GM12878 (cell line): ENCODE measurements at regions not wholly inside any gene's neighbourhood (a gene's known extent, or its start where the extent isn't known, plus 50 kb on each side); places are given as distances from the start of the nearest gene placed in this dataset.

Source experiments
- EP300 ChIP-seq, 2 experiments: fragments of 150-350 bp in 1 of 2; IDR thresholded peaks; 2 replicates each; pipeline ENCODE4 v1.6.1; 2011 to 2012; ENCODE audit warnings: low read depth in 2 of 2, low read length in 2 of 2, borderline replicate concordance in 1 of 2, improper control_type of control experiment in 1 of 2, inconsistent platforms in 1 of 2; ENCODE audit not compliant: control insufficient read depth in 1 of 2
- JUND ChIP-seq: IDR thresholded peaks from 2 replicates; pipeline ENCODE4 v1.6.1; 2012; ENCODE audit warnings: low read depth, mild to moderate bottlenecking, low read length, improper control_type of control experiment, moderate library complexity
- KLF5 ChIP-seq: fragments of 450-650 bp; IDR thresholded peaks from 2 replicates; pipeline ENCODE4 v1.6.1; 2014; ENCODE audit warnings: mild to moderate bottlenecking; ENCODE audit not compliant: partially characterized antibody
- POLR2A ChIP-seq: IDR thresholded peaks from 2 replicates; pipeline ENCODE4 v1.6.1; 2011; ENCODE audit warnings: low read depth, mild to moderate bottlenecking, low read length
- POU2F2 ChIP-seq: IDR thresholded peaks from 3 replicates; pipeline ENCODE4 v1.6.1; 2011; ENCODE audit warnings: low read depth, mild to moderate bottlenecking, low read length, borderline replicate concordance
- SMC3 ChIP-seq: IDR thresholded peaks from 2 replicates; pipeline ENCODE4 v1.6.1; 2011; ENCODE audit warnings: low read length, improper control_type of control experiment, borderline replicate concordance
- STAT3 ChIP-seq: IDR thresholded peaks from 2 replicates; pipeline ENCODE4 v1.6.1; 2011; ENCODE audit warnings: low read depth, low read length, improper control_type of control experiment
- TARDBP ChIP-seq: IDR thresholded peaks from 2 replicates; pipeline ENCODE4 v1.6.1; 2016; ENCODE audit warnings: borderline replicate concordance
- YY1 ChIP-seq: IDR thresholded peaks from 2 replicates; pipeline ENCODE4 v1.6.1; 2011; ENCODE audit warnings: low read depth, mild to moderate bottlenecking, low read length
- TF ChIP-seq, protein P1 (sequence below), 3 experiments: IDR thresholded peaks in 2 of 3; conservative IDR thresholded peaks in 1 of 3; 2 replicates each; pipeline ENCODE4 v1.5.1; 2011; ENCODE audit warnings: low read depth in 3 of 3, low read length in 3 of 3, mild to moderate bottlenecking in 3 of 3, control low read depth in 2 of 3, moderate library complexity in 2 of 3, inconsistent platforms in 1 of 3, mixed read lengths in 1 of 3; ENCODE audit not compliant: control insufficient read depth in 2 of 3, insufficient read depth in 1 of 3; ENCODE audit errors: extremely low read depth in 1 of 3
- TF ChIP-seq, protein P2 (sequence below): fragments of 450-650 bp; IDR thresholded peaks from 2 replicates; pipeline ENCODE4 v1.6.1; 2017; ENCODE audit warnings: antibody characterized with exemption, mild to moderate bottlenecking, moderate library complexity

DNA sequence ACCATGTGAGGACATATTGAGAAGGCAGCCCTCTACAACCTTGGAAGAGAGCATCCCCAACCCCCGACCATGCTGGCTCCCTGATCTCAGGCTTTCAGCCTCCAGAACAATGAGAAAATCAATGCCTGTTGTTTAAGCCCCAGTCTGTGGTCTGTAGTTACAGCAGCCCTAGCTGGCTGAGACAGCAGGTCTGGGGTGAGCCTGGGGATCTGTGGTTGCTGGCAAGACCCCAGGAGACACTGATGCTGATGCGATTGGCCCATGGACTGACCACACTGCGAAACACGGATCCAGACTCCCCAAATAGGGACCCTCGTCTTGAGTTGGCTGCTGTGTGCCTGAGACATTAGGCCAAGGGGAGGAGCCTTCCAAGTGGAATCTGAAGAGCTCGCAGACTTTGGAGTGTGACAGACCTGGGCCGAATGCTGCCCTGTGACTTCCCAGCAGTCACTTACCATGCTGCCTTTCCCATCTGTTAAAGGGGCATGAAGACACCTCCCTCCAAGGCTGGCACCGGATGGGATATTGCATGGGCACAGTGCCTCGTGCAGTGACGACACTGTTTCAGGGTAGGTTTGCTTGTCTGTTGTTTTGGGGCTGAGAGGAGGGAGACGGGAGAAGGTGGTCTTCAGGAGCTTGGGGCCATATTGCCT is 147.8 kb upstream of the RPL38 start:
- TF ChIP-seq STAT3 (no peak), YY1 (no peak), POU2F2 (no peak), JUND (no peak), TARDBP (no peak), POLR2A (no peak), EP300 (IDR thresholded peaks at IDR 0.05; ENCODE audit: borderline replicate concordance in 1 of 2, control insufficient read depth in 1 of 2, low read depth in 2 of 2, low read length in 2 of 2) (no peak), KLF5 (no peak), SMC3 (no peak)
- TF ChIP-seq, protein P1, sequence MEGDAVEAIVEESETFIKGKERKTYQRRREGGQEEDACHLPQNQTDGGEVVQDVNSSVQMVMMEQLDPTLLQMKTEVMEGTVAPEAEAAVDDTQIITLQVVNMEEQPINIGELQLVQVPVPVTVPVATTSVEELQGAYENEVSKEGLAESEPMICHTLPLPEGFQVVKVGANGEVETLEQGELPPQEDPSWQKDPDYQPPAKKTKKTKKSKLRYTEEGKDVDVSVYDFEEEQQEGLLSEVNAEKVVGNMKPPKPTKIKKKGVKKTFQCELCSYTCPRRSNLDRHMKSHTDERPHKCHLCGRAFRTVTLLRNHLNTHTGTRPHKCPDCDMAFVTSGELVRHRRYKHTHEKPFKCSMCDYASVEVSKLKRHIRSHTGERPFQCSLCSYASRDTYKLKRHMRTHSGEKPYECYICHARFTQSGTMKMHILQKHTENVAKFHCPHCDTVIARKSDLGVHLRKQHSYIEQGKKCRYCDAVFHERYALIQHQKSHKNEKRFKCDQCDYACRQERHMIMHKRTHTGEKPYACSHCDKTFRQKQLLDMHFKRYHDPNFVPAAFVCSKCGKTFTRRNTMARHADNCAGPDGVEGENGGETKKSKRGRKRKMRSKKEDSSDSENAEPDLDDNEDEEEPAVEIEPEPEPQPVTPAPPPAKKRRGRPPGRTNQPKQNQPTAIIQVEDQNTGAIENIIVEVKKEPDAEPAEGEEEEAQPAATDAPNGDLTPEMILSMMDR (IDR thresholded peaks at IDR 0.05 in 2 of 3, conservative IDR thresholded peaks at IDR 0.05 in 1 of 3; ENCODE audit: control insufficient read depth in 2 of 3, extremely low read depth in 1 of 3, insufficient read depth in 1 of 3, low read depth in 3 of 3, low read length in 3 of 3): no peak
- TF ChIP-seq, protein P2, sequence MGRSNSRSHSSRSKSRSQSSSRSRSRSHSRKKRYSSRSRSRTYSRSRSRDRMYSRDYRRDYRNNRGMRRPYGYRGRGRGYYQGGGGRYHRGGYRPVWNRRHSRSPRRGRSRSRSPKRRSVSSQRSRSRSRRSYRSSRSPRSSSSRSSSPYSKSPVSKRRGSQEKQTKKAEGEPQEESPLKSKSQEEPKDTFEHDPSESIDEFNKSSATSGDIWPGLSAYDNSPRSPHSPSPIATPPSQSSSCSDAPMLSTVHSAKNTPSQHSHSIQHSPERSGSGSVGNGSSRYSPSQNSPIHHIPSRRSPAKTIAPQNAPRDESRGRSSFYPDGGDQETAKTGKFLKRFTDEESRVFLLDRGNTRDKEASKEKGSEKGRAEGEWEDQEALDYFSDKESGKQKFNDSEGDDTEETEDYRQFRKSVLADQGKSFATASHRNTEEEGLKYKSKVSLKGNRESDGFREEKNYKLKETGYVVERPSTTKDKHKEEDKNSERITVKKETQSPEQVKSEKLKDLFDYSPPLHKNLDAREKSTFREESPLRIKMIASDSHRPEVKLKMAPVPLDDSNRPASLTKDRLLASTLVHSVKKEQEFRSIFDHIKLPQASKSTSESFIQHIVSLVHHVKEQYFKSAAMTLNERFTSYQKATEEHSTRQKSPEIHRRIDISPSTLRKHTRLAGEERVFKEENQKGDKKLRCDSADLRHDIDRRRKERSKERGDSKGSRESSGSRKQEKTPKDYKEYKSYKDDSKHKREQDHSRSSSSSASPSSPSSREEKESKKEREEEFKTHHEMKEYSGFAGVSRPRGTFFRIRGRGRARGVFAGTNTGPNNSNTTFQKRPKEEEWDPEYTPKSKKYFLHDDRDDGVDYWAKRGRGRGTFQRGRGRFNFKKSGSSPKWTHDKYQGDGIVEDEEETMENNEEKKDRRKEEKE: no peak
